ENCODE measurements at regions not wholly inside any gene's neighbourhood (a gene's known extent, or its start where the extent isn't known, plus 50 kb on each side); places are given as distances from the start of the nearest gene placed in this dataset.
A peak's percentile ranks its signal among the peaks of the same experiment; 100 is the strongest.
"Not testable (repeated sequence)": the region's sequence is repeated elsewhere in the genome, so short reads cannot be mapped to it uniquely, and the experiment has no call there.

DNA sequence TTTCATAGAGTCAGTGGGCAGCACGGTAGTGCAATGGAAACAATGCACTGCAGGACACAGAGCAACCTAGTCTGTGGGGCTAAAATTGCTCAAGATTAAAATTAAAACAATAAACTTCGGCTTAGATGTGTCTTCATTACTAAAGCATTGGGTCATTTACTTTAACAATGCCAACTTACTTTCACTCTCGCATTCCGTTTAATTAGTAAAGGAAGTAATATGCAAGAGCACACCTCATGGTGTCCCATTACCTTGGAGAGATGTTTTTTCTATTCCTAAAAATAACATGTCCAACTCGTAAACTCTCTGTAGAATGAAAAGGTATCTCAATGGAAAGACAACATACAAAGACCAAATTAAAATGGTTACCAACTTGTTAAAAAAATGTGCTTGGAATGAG lies 738.4 kb downstream of the PCDH17 start:
- Histone ChIP-seq H3K27ac (no peak overlapping the region), H3K4me3 (IDR thresholded peaks at IDR 0.05; ENCODE audit: insufficient read depth, low read depth, low read length) (no peak overlapping the region), H2AFZ (ENCODE audit: low read depth) (no peak overlapping the region), H4K20me1 (ENCODE audit: insufficient read depth) (no peaks in the 10 kb centered on the region), H3K79me2 (ENCODE audit: insufficient read depth, low read depth) (no peaks in the 10 kb centered on the region), H3K27me3 (ENCODE audit: insufficient read depth, low read depth) (no peaks in the 10 kb centered on the region), H3K9ac (no peak overlapping the region), H3K36me3 (ENCODE audit: insufficient read depth) (no peaks in the 10 kb centered on the region), H3K4me1 (ENCODE audit: low read depth, poor library complexity, severe bottlenecking) (no peaks in the 10 kb centered on the region), H3K4me2 (no peak overlapping the region)
- TF ChIP-seq, protein P1, sequence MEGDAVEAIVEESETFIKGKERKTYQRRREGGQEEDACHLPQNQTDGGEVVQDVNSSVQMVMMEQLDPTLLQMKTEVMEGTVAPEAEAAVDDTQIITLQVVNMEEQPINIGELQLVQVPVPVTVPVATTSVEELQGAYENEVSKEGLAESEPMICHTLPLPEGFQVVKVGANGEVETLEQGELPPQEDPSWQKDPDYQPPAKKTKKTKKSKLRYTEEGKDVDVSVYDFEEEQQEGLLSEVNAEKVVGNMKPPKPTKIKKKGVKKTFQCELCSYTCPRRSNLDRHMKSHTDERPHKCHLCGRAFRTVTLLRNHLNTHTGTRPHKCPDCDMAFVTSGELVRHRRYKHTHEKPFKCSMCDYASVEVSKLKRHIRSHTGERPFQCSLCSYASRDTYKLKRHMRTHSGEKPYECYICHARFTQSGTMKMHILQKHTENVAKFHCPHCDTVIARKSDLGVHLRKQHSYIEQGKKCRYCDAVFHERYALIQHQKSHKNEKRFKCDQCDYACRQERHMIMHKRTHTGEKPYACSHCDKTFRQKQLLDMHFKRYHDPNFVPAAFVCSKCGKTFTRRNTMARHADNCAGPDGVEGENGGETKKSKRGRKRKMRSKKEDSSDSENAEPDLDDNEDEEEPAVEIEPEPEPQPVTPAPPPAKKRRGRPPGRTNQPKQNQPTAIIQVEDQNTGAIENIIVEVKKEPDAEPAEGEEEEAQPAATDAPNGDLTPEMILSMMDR (conservative IDR thresholded peaks at IDR 0.05; ENCODE audit: low read depth, low read length), result no peak

DNA sequence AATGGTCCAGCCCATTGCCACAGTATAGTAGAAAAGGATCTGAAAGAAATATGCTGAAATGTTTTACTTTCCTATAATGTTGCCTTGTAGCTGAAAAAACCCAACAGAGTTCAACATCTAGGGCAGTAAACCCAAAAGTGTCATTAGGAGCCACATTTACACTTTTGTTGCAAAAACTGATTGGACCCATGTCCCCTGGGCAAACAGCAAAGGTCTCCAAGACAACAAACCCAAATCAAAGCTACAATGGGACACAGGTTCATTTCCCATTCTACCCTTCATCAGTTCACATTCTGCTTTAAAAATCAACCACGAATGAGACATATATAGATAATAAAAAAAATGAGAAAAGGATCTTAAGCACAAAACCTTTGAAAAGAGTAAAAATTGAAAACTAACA lies 744.8 kb downstream of the PCDH17 start:
- no peak overlapping the region for H3K4me3 ChIP-seq (IDR thresholded peaks at IDR 0.05; ENCODE audit: insufficient read depth, low read depth, low read length)
- H3K36me3 ChIP-seq (ENCODE audit: insufficient read depth), result no peaks in the 10 kb centered on the region
- H3K4me1 ChIP-seq (ENCODE audit: low read depth, poor library complexity, severe bottlenecking), result peaks cover 20% of the 10 kb centered on the region
- H2AFZ ChIP-seq (ENCODE audit: low read depth), result no peak overlapping the region
- H3K4me2 ChIP-seq, result peak overlapping the region; percentile 6; the same call in 1 of the 2 replicates
- H3K79me2 ChIP-seq (ENCODE audit: insufficient read depth, low read depth), result no peaks in the 10 kb centered on the region
- no peaks in the 10 kb centered on the region for H3K27me3 ChIP-seq (ENCODE audit: insufficient read depth, low read depth)
- no peak overlapping the region for H3K9ac ChIP-seq
- H3K27ac ChIP-seq, result no peak overlapping the region
- no peaks in the 10 kb centered on the region for H4K20me1 ChIP-seq (ENCODE audit: insufficient read depth)
- TF ChIP-seq, protein P1 (conservative IDR thresholded peaks at IDR 0.05; ENCODE audit: low read depth, low read length), result no peak

DNA sequence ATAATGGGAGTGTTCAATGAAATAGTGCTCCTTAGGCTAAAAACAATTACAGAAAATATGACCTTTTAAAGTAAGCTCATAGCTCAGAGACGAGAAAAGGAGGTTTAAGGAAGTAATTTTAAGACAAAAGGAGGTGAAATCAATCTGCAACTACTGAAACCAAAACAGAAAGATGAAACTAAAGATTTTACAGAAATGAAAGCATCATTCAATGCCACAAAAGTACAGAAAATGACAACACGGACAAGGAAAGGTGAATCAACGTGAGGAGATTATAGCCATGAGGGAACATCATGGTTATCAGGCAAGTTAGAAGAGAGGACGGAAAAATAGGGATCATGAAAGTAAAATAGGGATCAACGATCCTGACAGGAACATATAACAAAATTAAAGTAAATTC lies 745.2 kb downstream of the PCDH17 start:
- peak overlapping the region; percentile 6; the same call in 1 of the 2 replicates for H3K4me2 ChIP-seq
- H3K27ac ChIP-seq, result no peak overlapping the region
- no peaks in the 10 kb centered on the region for H3K79me2 ChIP-seq (ENCODE audit: insufficient read depth, low read depth)
- H3K9ac ChIP-seq, result no peak overlapping the region
- peaks cover 20% of the 10 kb centered on the region for H3K4me1 ChIP-seq (ENCODE audit: low read depth, poor library complexity, severe bottlenecking)
- no peaks in the 10 kb centered on the region for H3K27me3 ChIP-seq (ENCODE audit: insufficient read depth, low read depth)
- no peak overlapping the region for H3K4me3 ChIP-seq (IDR thresholded peaks at IDR 0.05; ENCODE audit: insufficient read depth, low read depth, low read length)
- no peaks in the 10 kb centered on the region for H4K20me1 ChIP-seq (ENCODE audit: insufficient read depth)
- H3K36me3 ChIP-seq (ENCODE audit: insufficient read depth), result no peaks in the 10 kb centered on the region
- TF ChIP-seq, protein P1 (conservative IDR thresholded peaks at IDR 0.05; ENCODE audit: low read depth, low read length), result no peak
- no peak overlapping the region for H2AFZ ChIP-seq (ENCODE audit: low read depth)

DNA sequence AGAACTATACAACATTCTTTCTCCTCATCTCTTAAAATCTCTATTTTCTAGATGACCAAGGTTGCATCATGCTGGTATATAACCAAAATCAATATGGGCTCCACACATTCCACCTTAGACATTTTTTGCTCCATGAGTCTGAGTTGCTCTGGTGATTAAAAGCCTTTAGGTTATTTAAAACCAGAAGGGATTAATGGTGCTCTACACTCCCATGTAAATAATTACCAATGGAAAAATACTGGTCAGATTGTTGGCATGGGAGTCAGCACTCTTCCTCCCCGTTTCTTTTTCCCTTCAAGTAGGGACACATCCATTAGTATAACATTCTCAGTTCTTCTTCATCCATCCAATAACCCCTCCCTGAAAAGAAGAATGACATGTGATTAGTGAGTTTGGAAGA lies 747.7 kb downstream of the PCDH17 start:
- Histone ChIP-seq H3K4me2 (no peak overlapping the region), H4K20me1 (ENCODE audit: insufficient read depth) (no peaks in the 10 kb centered on the region), H3K4me1 (ENCODE audit: low read depth, poor library complexity, severe bottlenecking) (peaks cover 20% of the 10 kb centered on the region), H2AFZ (ENCODE audit: low read depth) (no peak overlapping the region), H3K27me3 (ENCODE audit: insufficient read depth, low read depth) (no peaks in the 10 kb centered on the region), H3K9ac (no peak overlapping the region), H3K79me2 (ENCODE audit: insufficient read depth, low read depth) (no peaks in the 10 kb centered on the region), H3K27ac (no peak overlapping the region), H3K4me3 (IDR thresholded peaks at IDR 0.05; ENCODE audit: insufficient read depth, low read depth, low read length) (no peak overlapping the region), H3K36me3 (ENCODE audit: insufficient read depth) (no peaks in the 10 kb centered on the region)
- TF ChIP-seq, protein P1 (conservative IDR thresholded peaks at IDR 0.05; ENCODE audit: low read depth, low read length), result no peak

DNA sequence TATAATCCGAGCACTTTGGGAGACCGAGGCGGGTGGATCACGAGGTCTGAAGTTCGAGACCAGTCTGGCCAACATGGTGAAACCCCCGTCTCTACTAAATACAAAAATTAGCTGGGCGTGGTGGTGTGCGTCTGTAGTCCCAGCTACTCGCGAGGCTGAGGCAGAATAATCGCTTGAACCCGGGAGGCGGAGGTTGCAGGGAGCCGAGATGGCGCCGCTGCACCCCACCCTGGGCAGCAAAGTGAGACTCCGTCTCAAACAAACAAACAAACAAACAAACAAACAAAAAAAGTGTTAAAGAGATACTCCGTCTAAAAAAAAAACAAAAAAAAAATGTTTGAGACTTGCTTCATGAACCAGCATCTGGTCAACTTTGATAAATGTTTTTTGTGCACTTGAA lies 753.8 kb downstream of the PCDH17 start:
- not testable (repeated sequence) for H3K9ac ChIP-seq; H3K27me3 ChIP-seq (ENCODE audit: insufficient read depth, low read depth); H3K36me3 ChIP-seq (ENCODE audit: insufficient read depth); H2AFZ ChIP-seq (ENCODE audit: low read depth); H3K27ac ChIP-seq; H3K4me2 ChIP-seq; H3K79me2 ChIP-seq (ENCODE audit: insufficient read depth, low read depth); H4K20me1 ChIP-seq (ENCODE audit: insufficient read depth); H3K4me1 ChIP-seq (ENCODE audit: low read depth, poor library complexity, severe bottlenecking); H3K4me3 ChIP-seq (IDR thresholded peaks at IDR 0.05; ENCODE audit: insufficient read depth, low read depth, low read length)
